ENCODE measurements at regions not wholly inside any gene's neighbourhood (a gene's known extent, or its start where the extent isn't known, plus 50 kb on each side); places are given as distances from the start of the nearest gene placed in this dataset.

- no peak overlapping the region for H3K9ac ChIP-seq (ENCODE audit: extremely low read depth, insufficient read length, low read length)
- H3K4me1 ChIP-seq (ENCODE audit: insufficient read depth, low read length): no peaks in the 10 kb centered on the region
- no peak overlapping the region for H2AK5ac ChIP-seq (ENCODE audit: insufficient read length, low read length)
- no peak overlapping the region for H3K4me3 Mint-ChIP-seq
- no peaks in the 10 kb centered on the region for H3K79me2 ChIP-seq (ENCODE audit: insufficient read depth, low read length)
- H2BK120ac ChIP-seq (ENCODE audit: low read depth, low read length, poor library complexity, severe bottlenecking): no peak overlapping the region
- no peaks in the 10 kb centered on the region for H4K20me1 ChIP-seq (ENCODE audit: control insufficient read depth, insufficient read depth, insufficient read length)
- H3K14ac ChIP-seq (ENCODE audit: insufficient read depth, low read length): no peak overlapping the region
- no peak overlapping the region for H3T11ph ChIP-seq (ENCODE audit: low read length)
- no peak overlapping the region for H3K23ac ChIP-seq (ENCODE audit: insufficient read length, low read depth, low read length)
- no peaks in the 10 kb centered on the region for H3K36me3 Mint-ChIP-seq (ENCODE audit: insufficient read depth in 1 of 3, low read depth in 3 of 3)
- H3K9me3 Mint-ChIP-seq: no peaks in the 10 kb centered on the region; a peak in 1 of 5 replicates
- no peaks in the 10 kb centered on the region for H3K27me3 ChIP-seq (ENCODE audit: insufficient read depth, low read length)
- no peak overlapping the region for H4K5ac ChIP-seq (ENCODE audit: insufficient read length, low read depth, low read length)
- H2AFZ ChIP-seq (ENCODE audit: low read length): no peak overlapping the region
- DNase-seq: no peak
- H3K9me3 ChIP-seq (ENCODE audit: control insufficient read depth, low read depth, low read length): no peaks in the 10 kb centered on the region
- no peak overlapping the region for H3K27ac Mint-ChIP-seq
- WGBS (ENCODE audit: extremely low coverage, insufficient read length, low lambda C conversion rate): no CpG with 5 or more reads among the region's 1 CpG
- H3K18ac ChIP-seq (ENCODE audit: insufficient read length, low read depth, low read length): no peak overlapping the region
- H4K8ac ChIP-seq (replicated peaks; ENCODE audit: insufficient read length, low read depth, low read length): no peak overlapping the region
- H3K56ac ChIP-seq (ENCODE audit: insufficient read length, low read depth, low read length): no peak overlapping the region
- H3K4ac ChIP-seq (ENCODE audit: low read depth, low read length): no peak overlapping the region
- H4K91ac ChIP-seq (ENCODE audit: insufficient read length, low read depth, low read length): no peak overlapping the region
- H2BK15ac ChIP-seq (ENCODE audit: low read depth, low read length): no peak overlapping the region
- no peaks in the 10 kb centered on the region for H3K23me2 ChIP-seq (ENCODE audit: insufficient read length, low read depth, low read length, poor library complexity, severe bottlenecking)
- TF ChIP-seq, protein P1, sequence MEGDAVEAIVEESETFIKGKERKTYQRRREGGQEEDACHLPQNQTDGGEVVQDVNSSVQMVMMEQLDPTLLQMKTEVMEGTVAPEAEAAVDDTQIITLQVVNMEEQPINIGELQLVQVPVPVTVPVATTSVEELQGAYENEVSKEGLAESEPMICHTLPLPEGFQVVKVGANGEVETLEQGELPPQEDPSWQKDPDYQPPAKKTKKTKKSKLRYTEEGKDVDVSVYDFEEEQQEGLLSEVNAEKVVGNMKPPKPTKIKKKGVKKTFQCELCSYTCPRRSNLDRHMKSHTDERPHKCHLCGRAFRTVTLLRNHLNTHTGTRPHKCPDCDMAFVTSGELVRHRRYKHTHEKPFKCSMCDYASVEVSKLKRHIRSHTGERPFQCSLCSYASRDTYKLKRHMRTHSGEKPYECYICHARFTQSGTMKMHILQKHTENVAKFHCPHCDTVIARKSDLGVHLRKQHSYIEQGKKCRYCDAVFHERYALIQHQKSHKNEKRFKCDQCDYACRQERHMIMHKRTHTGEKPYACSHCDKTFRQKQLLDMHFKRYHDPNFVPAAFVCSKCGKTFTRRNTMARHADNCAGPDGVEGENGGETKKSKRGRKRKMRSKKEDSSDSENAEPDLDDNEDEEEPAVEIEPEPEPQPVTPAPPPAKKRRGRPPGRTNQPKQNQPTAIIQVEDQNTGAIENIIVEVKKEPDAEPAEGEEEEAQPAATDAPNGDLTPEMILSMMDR (conservative IDR thresholded peaks at IDR 0.05): no peak
- no peak overlapping the region for H2BK5ac ChIP-seq (ENCODE audit: insufficient read length, low read length)
- no peaks in the 10 kb centered on the region for H3K79me1 ChIP-seq (ENCODE audit: insufficient read depth, low read depth, low read length, poor library complexity, severe bottlenecking)
- H2BK20ac ChIP-seq (ENCODE audit: low read depth, low read length, poor library complexity, severe bottlenecking): no peak overlapping the region
- H3K27ac ChIP-seq (ENCODE audit: insufficient read length, low read depth, low read length): no peak overlapping the region
- H3K27me3 Mint-ChIP-seq (ENCODE audit: low read depth): no peaks in the 10 kb centered on the region
- no peak overlapping the region for H2BK12ac ChIP-seq (ENCODE audit: insufficient read length, low read depth, low read length)
- H3K4me1 Mint-ChIP-seq: 0 out of 4 replicates have a peak, but pooled peaks cover 0 to 2% of the 10 kb centered on the region in 2 experiments
- H3K4me2 ChIP-seq (ENCODE audit: insufficient read depth, insufficient read length, low read length): no peak overlapping the region
These were observed 1058.0 kb upstream of the CNTN5 start for GRCh38 chr11:97962758-97963157.
